IPS DF 6.9 (cell line): ENCODE measurements at regions not wholly inside any gene's neighbourhood (a gene's known extent, or its start where the extent isn't known, plus 50 kb on each side); places are given as distances from the start of the nearest gene placed in this dataset.

Experiments used
- DNase-seq: peaks from one replicate; pipeline ENCODE4 v3.0.0-alpha.2; 2013; ENCODE audit warnings: low read depth, low spot score
- H3K27ac ChIP-seq: one replicate; pipeline ENCODE4 v1.5.1; 2013; ENCODE audit warnings: low read length, control low read depth
- H3K27me3 ChIP-seq: 2 replicates; pipeline ENCODE4 v1.6.1; 2013; ENCODE audit warnings: mild to moderate bottlenecking, low read length; ENCODE audit not compliant: control insufficient read depth, insufficient read depth
- H3K36me3 ChIP-seq: 2 replicates; pipeline ENCODE4 v1.6.1; 2013; ENCODE audit warnings: low read length; ENCODE audit not compliant: control insufficient read depth, insufficient read depth
- H3K4me1 ChIP-seq: 2 replicates; pipeline ENCODE4 v1.6.1; 2013; ENCODE audit warnings: low read length; ENCODE audit not compliant: control insufficient read depth, insufficient read depth
- H3K4me3 ChIP-seq: 2 replicates; pipeline ENCODE4 v1.5.1; 2013; ENCODE audit warnings: mild to moderate bottlenecking, low read length
- H3K9me3 ChIP-seq: 2 replicates; pipeline ENCODE4 v1.6.1; 2013; ENCODE audit warnings: low read length, inconsistent platforms; ENCODE audit not compliant: control insufficient read depth, insufficient read depth
- WGBS: extraction: QIAGEN DNeasy Blood & Tissue Kit; methylation state at CpG from one replicate; pipeline ENCODE4 v1.1.7; 2013; ENCODE audit warnings: mixed read lengths, missing lambda C conversion rate; ENCODE audit not compliant: insufficient read length, insufficient coverage; 5-methylcytosine and 5-hydroxymethylcytosine counted together

DNA sequence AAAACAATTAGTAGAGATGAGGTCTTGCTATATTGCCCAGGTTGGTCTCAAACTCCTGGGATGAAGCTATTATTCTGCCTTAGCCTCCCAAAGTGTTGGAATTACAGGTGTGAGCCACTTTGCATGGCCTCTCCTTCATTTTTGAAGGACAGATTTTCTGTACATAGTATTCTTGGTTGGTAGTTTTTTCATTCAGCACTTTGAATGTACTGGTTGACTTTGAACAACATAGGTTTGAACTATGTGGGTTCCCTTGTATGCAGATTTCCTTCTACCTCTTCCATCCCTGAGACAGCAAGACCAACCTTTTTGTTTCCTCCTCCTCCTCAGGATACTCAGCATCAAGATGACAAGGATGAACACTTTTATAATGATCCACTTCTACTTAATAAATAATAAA is 436.4 kb downstream of the QKI start:
- DNase-seq = no peak
- no peak overlapping the region for H3K4me3 ChIP-seq
- H3K9me3 ChIP-seq = no peaks in the 10 kb centered on the region; the same call in 1 of the 2 replicates
- H3K27ac ChIP-seq = no peak overlapping the region
- H3K36me3 ChIP-seq = no peaks in the 10 kb centered on the region
- H3K4me1 ChIP-seq = no peaks in the 10 kb centered on the region
- no peaks in the 10 kb centered on the region for H3K27me3 ChIP-seq

- Histone ChIP-seq H3K27ac (no peak overlapping the region), H3K4me1 (no peaks in the 10 kb centered on the region)
- WGBS = no CpG with 5 or more reads among the region's 3 CpGs
These were observed 430.2 kb downstream of the QKI start for GRCh38 chr6:163844761-163845160.

DNA sequence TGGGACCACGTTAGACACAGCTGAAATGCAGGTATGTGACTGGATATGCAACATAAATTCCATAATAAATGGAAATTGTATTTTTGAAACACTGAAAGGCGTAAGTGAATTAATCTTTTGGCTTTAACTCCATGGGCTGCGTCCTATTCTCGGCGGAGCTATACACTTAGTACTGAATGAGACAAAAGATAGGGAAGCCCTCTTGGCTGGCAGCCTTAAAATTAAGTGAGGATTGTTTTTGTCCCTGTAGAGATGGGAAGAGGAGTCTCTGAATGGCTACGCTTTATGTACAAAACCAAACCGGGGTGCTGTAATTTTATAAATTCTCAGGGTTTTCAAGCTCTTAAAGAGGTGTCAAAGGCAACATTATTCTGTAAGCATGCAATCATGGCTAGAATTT is 429.8 kb downstream of the QKI start:
- Histone ChIP-seq H3K4me3 (no peak overlapping the region), H3K4me1 (no peaks in the 10 kb centered on the region), H3K27ac (no peak overlapping the region), H3K36me3 (no peaks in the 10 kb centered on the region), H3K27me3 (no peaks in the 10 kb centered on the region), H3K9me3 (no peaks in the 10 kb centered on the region)
- WGBS = no CpG with 5 or more reads among the region's 7 CpGs
- DNase-seq = no peak

More at GRCh38 chr6:163844761-163845160, 430.2 kb downstream of the QKI start:
- H3K36me3 ChIP-seq = no peaks in the 10 kb centered on the region
- H3K4me3 ChIP-seq = no peak overlapping the region
- H3K9me3 ChIP-seq = no peaks in the 10 kb centered on the region
- DNase-seq = no peak
- no peaks in the 10 kb centered on the region for H3K27me3 ChIP-seq

- WGBS = no CpG with 5 or more reads among the region's 3 CpGs
- Histone ChIP-seq H3K27ac (no peak overlapping the region), H3K9me3 (no peaks in the 10 kb centered on the region), H3K27me3 (no peaks in the 10 kb centered on the region), H3K36me3 (no peaks in the 10 kb centered on the region), H3K4me3 (no peak overlapping the region), H3K4me1 (no peaks in the 10 kb centered on the region)
- DNase-seq = no peak
These were observed 428.7 kb downstream of the QKI start for GRCh38 chr6:163843218-163843617.

DNA sequence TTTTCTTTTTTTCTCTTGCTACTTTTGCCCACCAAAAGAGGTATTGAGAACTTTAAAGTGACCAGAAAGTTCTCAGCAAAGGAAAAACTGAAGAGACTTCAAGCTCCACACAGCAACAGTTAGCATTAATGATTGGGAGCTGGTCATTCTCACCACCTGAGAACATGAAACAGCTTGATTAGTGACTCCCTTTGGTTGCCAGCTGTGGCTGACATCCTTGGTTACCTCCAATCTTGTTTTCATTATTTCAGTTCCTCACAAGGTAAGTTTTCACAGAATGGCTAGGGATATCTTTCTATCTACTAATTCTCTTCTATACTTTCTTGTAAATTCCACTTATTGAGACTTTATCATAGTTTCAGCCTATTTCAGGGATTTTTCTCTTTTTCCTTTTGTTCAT is 427.9 kb downstream of the QKI start:
- Histone ChIP-seq H3K27me3 (no peaks in the 10 kb centered on the region), H3K4me1 (no peaks in the 10 kb centered on the region), H3K9me3 (no peaks in the 10 kb centered on the region), H3K36me3 (no peaks in the 10 kb centered on the region), H3K27ac (no peak overlapping the region), H3K4me3 (no peak overlapping the region)
- no peak for DNase-seq

DNA sequence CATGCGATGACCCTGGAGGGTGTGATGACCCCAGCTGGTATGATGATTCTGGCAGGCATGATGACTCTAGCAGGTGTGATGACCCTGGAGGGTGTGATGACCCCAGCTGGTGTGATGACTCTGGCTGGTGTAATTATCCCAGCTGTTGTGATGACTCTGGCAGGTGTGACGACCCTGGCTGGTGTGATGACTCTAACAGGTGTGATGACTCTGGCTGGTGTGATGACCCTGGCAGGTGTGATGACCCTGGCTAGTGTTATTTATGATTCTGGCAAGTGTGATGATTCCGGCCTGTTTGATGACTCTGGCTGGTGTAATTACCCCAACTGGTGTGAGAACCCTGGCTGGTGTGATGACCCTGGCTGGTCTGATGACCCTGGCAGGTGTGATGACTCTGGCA is 427.2 kb downstream of the QKI start:
- H3K4me1 ChIP-seq = no peaks in the 10 kb centered on the region
- no CpG with 5 or more reads among the region's 3 CpGs for WGBS

GRCh38 chr6:163841326-163841725 is 426.8 kb downstream of the QKI start:
- no peak overlapping the region for H3K4me3 ChIP-seq
- no CpG with 5 or more reads among the region's 2 CpGs for WGBS
- no peaks in the 10 kb centered on the region for H3K4me1 ChIP-seq
- H3K27me3 ChIP-seq = no peaks in the 10 kb centered on the region
- H3K27ac ChIP-seq = no peak overlapping the region
- no peaks in the 10 kb centered on the region for H3K36me3 ChIP-seq
- no peak for DNase-seq
- no peaks in the 10 kb centered on the region for H3K9me3 ChIP-seq

More for the DNA sequence above, 427.2 kb downstream of the QKI start:
- Histone ChIP-seq H3K27ac (no peak overlapping the region), H3K9me3 (no peaks in the 10 kb centered on the region), H3K36me3 (no peaks in the 10 kb centered on the region), H3K27me3 (no peaks in the 10 kb centered on the region), H3K4me3 (no peak overlapping the region)
- DNase-seq = no peak

- Histone ChIP-seq H3K4me1 (no peaks in the 10 kb centered on the region), H3K27ac (no peak overlapping the region), H3K36me3 (no peaks in the 10 kb centered on the region), H3K27me3 (no peaks in the 10 kb centered on the region), H3K4me3 (no peak overlapping the region), H3K9me3 (no peaks in the 10 kb centered on the region)
- DNase-seq = no peak
- no CpG with 5 or more reads among the region's 3 CpGs for WGBS
These were observed 426.4 kb downstream of the QKI start for GRCh38 chr6:163840880-163841279.

DNA sequence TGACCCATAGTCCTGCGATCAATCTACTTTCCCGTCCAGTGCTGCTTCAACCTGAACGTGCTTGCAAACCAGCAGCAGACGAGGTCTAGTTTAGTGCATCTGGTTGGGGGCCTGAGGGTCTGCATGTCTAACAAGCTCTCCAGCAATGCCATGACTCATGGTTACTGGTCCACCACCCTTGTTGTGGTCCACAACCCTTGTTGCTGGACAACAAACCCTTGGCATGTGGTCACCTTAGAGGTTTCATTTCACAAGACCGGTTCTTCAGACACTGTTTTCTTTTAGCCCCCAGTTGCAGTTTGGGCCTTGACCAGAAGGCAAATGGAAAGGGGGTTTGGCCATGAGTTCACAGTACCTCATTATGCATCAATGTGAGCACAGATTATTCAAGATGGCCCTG is 424.8 kb downstream of the QKI start:
- Histone ChIP-seq H3K36me3 (no peaks in the 10 kb centered on the region), H3K9me3 (no peaks in the 10 kb centered on the region), H3K4me1 (no peaks in the 10 kb centered on the region), H3K27ac (no peak overlapping the region), H3K27me3 (no peaks in the 10 kb centered on the region), H3K4me3 (no peak overlapping the region)
- no CpG with 5 or more reads among the region's 5 CpGs for WGBS
- DNase-seq = no peak

DNA sequence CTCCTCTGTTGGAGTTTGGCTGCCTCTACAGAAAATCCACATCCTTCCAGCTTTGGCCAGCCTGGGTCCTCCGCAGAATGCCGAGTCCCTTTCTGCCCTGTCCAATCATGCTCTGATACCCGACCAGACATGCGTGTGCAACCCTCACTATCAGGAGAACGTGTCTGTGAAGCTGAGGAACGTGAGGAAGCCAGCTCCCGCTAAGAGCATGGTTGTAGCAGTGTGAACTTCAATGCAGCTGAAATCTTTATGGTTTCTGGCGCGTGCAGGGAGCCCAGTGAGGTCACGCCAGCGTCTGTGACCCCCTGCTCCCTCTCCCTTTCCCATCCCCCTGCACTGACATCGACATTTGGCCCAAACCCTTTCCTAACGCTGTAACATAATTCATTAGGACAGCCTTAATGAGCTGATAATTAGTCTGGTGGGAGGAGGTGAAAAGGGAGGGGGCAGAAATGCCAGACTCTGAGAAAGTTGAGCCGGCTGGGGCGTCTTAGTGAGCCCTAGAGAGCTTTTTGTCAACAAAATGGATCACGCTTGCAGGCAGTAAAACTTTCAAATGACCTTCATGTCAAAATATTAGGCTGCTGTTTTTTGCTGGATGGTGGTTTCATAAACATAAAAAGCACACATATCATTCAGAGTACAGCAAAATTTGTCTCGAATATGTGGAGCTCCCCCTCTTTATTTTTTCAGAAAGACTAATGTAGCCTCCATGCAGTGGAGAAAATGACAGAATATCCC is 423.3 kb downstream of the QKI start:
- Histone ChIP-seq H3K27ac (no peak overlapping the region), H3K27me3 (no peaks in the 10 kb centered on the region), H3K36me3 (no peaks in the 10 kb centered on the region), H3K9me3 (no peaks in the 10 kb centered on the region), H3K4me3 (no peak overlapping the region), H3K4me1 (no peaks in the 10 kb centered on the region)
- no peak for DNase-seq
- no CpG with 5 or more reads among the region's 17 CpGs for WGBS

GRCh38 chr6:163836876-163837690 is 422.6 kb downstream of the QKI start:
- no peak for DNase-seq
- WGBS = no CpG with 5 or more reads among the region's 8 CpGs
- no peak overlapping the region for H3K4me3 ChIP-seq
- no peak overlapping the region for H3K27ac ChIP-seq
- H3K36me3 ChIP-seq = no peaks in the 10 kb centered on the region
- H3K27me3 ChIP-seq = no peaks in the 10 kb centered on the region
- H3K4me1 ChIP-seq = no peaks in the 10 kb centered on the region
- no peaks in the 10 kb centered on the region for H3K9me3 ChIP-seq
